Fibroblast of the aortic adventitia (primary cell): ENCODE measurements at regions not wholly inside any gene's neighbourhood (a gene's known extent, or its start where the extent isn't known, plus 50 kb on each side); places are given as distances from the start of the nearest gene placed in this dataset.

Experiments
- DNase-seq: peaks from one replicate; pipeline ENCODE4 v3.0.0-alpha.2; 2010; ENCODE audit warnings: low read depth
- H3K4me3 ChIP-seq: 2 replicates; pipeline ENCODE4 v1.5.1; 2011; ENCODE audit warnings: low read depth, mild to moderate bottlenecking, control low read depth, low read length, moderate library complexity
- TF ChIP-seq, protein P1 (sequence below): IDR thresholded peaks from 2 replicates; pipeline ENCODE4 v1.5.1; 2011; ENCODE audit warnings: mild to moderate bottlenecking, low read length, control low read depth, inconsistent platforms; ENCODE audit not compliant: insufficient read depth

DNA sequence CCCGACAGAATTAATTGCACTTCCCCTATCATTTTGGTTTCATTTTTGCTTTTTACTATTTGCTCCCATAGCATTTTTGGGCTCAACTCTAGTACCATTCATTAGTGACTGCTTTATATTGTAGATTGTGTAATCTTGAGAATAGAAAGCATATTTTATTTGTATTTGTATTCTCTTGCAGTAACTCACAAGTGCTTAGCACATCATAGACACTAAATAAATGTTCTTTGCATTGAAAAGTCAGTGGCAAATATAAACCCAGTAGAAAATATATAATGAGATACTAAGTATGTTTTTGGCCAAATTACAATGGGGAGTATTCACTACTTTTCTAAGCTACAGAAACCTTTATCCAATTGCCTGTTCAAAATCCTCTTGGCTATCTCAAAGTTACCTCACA lies 359.7 kb upstream of the CAMK1G start:
- no peak for DNase-seq
- H3K4me3 ChIP-seq, result no peak overlapping the region
- TF ChIP-seq, protein P1, sequence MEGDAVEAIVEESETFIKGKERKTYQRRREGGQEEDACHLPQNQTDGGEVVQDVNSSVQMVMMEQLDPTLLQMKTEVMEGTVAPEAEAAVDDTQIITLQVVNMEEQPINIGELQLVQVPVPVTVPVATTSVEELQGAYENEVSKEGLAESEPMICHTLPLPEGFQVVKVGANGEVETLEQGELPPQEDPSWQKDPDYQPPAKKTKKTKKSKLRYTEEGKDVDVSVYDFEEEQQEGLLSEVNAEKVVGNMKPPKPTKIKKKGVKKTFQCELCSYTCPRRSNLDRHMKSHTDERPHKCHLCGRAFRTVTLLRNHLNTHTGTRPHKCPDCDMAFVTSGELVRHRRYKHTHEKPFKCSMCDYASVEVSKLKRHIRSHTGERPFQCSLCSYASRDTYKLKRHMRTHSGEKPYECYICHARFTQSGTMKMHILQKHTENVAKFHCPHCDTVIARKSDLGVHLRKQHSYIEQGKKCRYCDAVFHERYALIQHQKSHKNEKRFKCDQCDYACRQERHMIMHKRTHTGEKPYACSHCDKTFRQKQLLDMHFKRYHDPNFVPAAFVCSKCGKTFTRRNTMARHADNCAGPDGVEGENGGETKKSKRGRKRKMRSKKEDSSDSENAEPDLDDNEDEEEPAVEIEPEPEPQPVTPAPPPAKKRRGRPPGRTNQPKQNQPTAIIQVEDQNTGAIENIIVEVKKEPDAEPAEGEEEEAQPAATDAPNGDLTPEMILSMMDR, result no peak

DNA sequence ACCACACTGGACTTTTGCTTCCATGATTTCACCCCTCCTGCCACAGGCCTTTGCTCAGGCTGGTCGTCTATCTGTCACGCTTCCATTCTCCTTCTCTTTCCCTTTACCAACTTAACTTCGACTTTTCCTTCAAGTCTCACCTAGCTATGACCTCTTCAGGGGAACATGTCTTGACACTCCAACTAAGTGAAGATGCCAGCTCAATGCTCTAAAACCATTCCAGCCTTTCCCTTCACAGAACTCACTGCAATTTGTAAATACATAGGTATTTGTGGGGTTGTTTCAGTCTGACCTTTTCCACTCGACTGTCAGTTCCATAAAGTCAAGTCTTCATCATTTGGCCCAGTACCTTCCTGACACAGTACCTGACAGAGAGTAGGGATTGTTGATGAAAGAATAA lies 358.6 kb upstream of the CAMK1G start:
- no peak for DNase-seq
- TF ChIP-seq, protein P1, result no peak
- no peak overlapping the region for H3K4me3 ChIP-seq

DNA sequence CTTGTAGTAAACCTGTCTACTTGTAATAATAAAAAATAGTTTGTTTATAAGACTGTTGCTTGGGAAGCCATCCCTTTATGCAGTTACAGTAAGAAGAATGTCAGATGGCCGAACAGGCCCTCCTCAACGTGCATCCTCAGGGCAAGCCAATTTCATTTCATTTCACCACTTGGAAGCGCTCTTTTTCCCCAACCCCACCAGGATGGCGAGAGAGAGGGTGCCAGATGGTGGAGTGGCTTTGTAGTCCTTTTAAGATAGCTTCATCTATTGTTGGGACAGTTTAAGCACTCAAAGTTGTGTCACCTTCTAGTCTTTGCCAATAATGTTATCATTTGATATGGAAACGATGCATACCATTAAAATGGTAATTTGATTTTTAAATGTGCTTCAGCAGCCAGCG lies 356.3 kb upstream of the CAMK1G start:
- TF ChIP-seq, protein P1, result no peak
- no peak for DNase-seq
- H3K4me3 ChIP-seq, result no peak overlapping the region

DNA sequence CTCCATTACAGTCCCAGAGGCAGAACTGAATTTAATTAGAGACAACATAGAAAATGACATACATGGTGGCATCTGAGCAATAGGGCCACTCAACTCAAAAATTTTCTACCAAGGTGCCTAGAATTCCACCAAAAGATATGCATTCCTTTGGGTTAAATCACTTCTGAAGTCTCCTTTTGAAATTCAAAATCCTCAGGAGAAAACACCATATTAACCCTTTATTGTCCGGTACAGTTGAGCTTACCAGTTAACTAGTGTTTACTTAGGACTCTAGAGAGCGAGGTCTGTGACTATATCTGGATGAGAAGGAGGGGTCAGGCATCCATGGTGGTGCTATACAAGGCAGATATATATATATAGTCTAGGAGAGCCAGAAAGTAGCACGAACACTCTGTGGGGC lies 355.6 kb upstream of the CAMK1G start:
- TF ChIP-seq, protein P1, result no peak
- no peak for DNase-seq

DNA sequence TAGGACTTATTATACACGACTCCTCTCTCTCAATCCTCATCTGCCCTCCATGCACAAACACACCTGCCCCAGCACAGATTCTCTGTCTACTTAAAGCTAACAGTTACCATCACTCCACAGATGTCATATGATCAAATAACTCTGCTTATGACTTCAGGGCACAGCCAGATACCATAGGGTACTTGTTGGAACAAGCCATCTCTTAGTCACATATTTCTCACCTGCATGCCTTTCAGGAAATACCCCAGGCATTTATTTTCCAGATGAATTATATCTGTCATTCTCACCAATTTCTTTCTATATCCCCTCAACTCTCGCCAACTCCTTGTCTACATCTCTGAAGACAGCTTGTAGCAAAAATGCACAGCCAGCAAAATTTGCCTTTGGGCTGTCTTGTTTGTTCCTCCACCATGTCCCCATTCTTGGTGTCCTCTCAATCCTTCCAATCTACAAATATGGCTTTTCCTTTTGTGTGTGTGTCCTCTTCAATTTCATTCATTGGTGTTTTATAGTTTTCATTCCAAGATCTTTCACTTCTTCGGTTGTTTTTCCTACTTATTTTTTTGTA lies 353.9 kb upstream of the CAMK1G start:
- no peak for DNase-seq
- no peak overlapping the region for H3K4me3 ChIP-seq
- TF ChIP-seq, protein P1, result no peak

More for the DNA sequence above, 355.6 kb upstream of the CAMK1G start:
- H3K4me3 ChIP-seq, result no peak overlapping the region

DNA sequence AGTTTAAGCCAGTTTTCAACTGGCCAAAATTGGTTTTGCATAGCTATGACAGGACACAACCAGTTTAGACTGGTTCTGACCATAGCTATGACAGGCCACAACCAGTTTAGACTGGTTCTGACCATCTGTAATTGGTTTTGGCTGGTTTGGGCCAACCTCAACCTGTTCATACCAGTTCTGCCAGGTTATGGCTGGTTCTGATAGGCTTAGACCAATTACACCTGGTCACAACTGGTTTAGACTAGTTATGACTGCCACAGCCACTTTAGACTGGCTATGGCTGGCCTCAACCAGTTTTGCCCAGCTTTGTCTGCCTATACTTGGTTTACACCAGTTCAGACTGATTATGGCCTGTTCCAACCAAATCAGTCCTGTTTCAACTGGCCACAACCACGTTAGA lies 353.2 kb upstream of the CAMK1G start:
- DNase-seq, result no peak
- no peak overlapping the region for H3K4me3 ChIP-seq
- TF ChIP-seq, protein P1, result no peak
